ENCODE measurements at regions not wholly inside any gene's neighbourhood (a gene's known extent, or its start where the extent isn't known, plus 50 kb on each side); places are given as distances from the start of the nearest gene placed in this dataset.

GRCh38 chr2:226011716-226012450 lies 612.4 kb downstream of the NYAP2 start:
- TF ChIP-seq POLR2AphosphoS5 (IDR thresholded peaks at IDR 0.05; ENCODE audit: low read depth, low read length) (no peak), REST (IDR thresholded peaks at IDR 0.05; ENCODE audit: borderline replicate concordance in 1 of 2, low read depth in 1 of 2, low read length in 2 of 2) (no peak), PTBP1 (IDR thresholded peaks at IDR 0.05; ENCODE audit: low read depth, low read length, poor library complexity, severe bottlenecking) (no peak), KLF9 (CRISPR knock-in tag; IDR thresholded peaks at IDR 0.05; ENCODE audit: low read depth) (no peak), TCF7L2 (IDR thresholded peaks at IDR 0.05; ENCODE audit: low read depth, low read length) (no peak), ZNF780A (CRISPR knock-in tag; IDR thresholded peaks at IDR 0.05) (no peak), NFIC (IDR thresholded peaks at IDR 0.05; ENCODE audit: low read length) (no peak), GLI4 (CRISPR knock-in tag; IDR thresholded peaks at IDR 0.05; ENCODE audit: borderline replicate concordance) (no peak), MNT (IDR thresholded peaks at IDR 0.05) (no peak)
- TF ChIP-seq, protein P1, sequence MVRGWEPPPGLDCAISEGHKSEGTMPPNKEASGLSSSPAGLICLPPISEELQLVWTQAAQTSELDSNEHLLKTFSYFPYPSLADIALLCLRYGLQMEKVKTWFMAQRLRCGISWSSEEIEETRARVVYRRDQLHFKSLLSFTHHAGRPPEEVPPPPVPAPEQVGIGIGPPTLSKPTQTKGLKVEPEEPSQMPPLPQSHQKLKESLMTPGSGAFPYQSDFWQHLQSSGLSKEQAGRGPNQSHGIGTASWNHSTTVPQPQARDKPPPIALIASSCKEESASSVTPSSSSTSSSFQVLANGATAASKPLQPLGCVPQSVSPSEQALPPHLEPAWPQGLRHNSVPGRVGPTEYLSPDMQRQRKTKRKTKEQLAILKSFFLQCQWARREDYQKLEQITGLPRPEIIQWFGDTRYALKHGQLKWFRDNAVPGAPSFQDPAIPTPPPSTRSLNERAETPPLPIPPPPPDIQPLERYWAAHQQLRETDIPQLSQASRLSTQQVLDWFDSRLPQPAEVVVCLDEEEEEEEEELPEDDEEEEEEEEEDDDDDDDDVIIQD (CRISPR knock-in tag; IDR thresholded peaks at IDR 0.05; ENCODE audit: low read depth), result no peak
- TF ChIP-seq, protein P2, sequence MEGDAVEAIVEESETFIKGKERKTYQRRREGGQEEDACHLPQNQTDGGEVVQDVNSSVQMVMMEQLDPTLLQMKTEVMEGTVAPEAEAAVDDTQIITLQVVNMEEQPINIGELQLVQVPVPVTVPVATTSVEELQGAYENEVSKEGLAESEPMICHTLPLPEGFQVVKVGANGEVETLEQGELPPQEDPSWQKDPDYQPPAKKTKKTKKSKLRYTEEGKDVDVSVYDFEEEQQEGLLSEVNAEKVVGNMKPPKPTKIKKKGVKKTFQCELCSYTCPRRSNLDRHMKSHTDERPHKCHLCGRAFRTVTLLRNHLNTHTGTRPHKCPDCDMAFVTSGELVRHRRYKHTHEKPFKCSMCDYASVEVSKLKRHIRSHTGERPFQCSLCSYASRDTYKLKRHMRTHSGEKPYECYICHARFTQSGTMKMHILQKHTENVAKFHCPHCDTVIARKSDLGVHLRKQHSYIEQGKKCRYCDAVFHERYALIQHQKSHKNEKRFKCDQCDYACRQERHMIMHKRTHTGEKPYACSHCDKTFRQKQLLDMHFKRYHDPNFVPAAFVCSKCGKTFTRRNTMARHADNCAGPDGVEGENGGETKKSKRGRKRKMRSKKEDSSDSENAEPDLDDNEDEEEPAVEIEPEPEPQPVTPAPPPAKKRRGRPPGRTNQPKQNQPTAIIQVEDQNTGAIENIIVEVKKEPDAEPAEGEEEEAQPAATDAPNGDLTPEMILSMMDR (CRISPR knock-in tag; IDR thresholded peaks at IDR 0.05), result no peak
